ENCODE measurements at regions not wholly inside any gene's neighbourhood (a gene's known extent, or its start where the extent isn't known, plus 50 kb on each side); places are given as distances from the start of the nearest gene placed in this dataset.

DNA sequence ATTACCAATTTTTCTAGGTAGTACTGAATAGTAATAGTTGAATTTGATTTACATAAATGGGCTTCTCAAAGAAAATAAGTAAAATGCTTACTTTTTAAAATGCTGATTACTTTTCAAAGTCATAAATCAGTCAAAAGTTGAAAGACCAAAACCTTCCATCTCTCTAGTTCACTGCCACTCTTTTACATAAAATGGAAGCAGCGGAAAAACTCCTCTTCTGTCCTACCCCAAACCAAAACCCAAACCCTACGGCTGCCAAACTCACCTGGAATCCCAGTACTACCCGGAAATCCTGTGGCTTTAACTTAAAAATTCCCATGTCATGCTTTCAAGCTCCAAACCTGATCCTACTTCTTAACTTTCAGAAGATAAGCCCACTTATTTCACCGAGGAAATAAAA lies 81.2 kb upstream of the MAPRE2 start:
- DNase-seq = no peak
- H3K27me3 ChIP-seq (ENCODE audit: insufficient read depth, low read length) = no peaks in the 10 kb centered on the region
- H3K14ac ChIP-seq (ENCODE audit: insufficient read depth, low read length) = no peak overlapping the region
- TF ChIP-seq CTCF (conservative IDR thresholded peaks at IDR 0.05) = no peak
- no peak overlapping the region for H3K9ac ChIP-seq (ENCODE audit: extremely low read depth, insufficient read length, low read length)
- H2BK20ac ChIP-seq (ENCODE audit: low read depth, low read length, poor library complexity, severe bottlenecking) = no peak overlapping the region
- H4K91ac ChIP-seq (ENCODE audit: insufficient read length, low read depth, low read length) = no peak overlapping the region
- H3K4me1 ChIP-seq (ENCODE audit: insufficient read depth, low read length) = no peaks in the 10 kb centered on the region
- 0 out of 4 replicates have a peak, but pooled peaks cover 0 to 2% of the 10 kb centered on the region in 2 experiments for H3K4me1 Mint-ChIP-seq
- H4K5ac ChIP-seq (ENCODE audit: insufficient read length, low read depth, low read length) = no peak overlapping the region
- H4K20me1 ChIP-seq (ENCODE audit: control insufficient read depth, insufficient read depth, insufficient read length) = no peaks in the 10 kb centered on the region
- H2BK12ac ChIP-seq (ENCODE audit: insufficient read length, low read depth, low read length) = no peak overlapping the region
- H3K27ac Mint-ChIP-seq = no peak overlapping the region
- no peak overlapping the region for H3K4me3 Mint-ChIP-seq
- no peaks in the 10 kb centered on the region for H3K79me2 ChIP-seq (ENCODE audit: insufficient read depth, low read length)
- H3T11ph ChIP-seq (ENCODE audit: low read length) = no peak overlapping the region
- no peak overlapping the region for H3K4ac ChIP-seq (ENCODE audit: low read depth, low read length)
- no peak overlapping the region for H4K8ac ChIP-seq (replicated peaks; ENCODE audit: insufficient read length, low read depth, low read length)
- H3K79me1 ChIP-seq (ENCODE audit: insufficient read depth, low read depth, low read length, poor library complexity, severe bottlenecking) = no peaks in the 10 kb centered on the region
- no CpG with 5 or more reads among the region's 4 CpGs for WGBS (ENCODE audit: extremely low coverage, insufficient read length, low lambda C conversion rate)
- no peak overlapping the region for H2BK5ac ChIP-seq (ENCODE audit: insufficient read length, low read length)
- no peak overlapping the region for H2AFZ ChIP-seq (ENCODE audit: low read length)
- no peaks in the 10 kb centered on the region for H3K27me3 Mint-ChIP-seq (ENCODE audit: low read depth)
- H3K36me3 Mint-ChIP-seq (ENCODE audit: insufficient read depth in 1 of 3, low read depth in 3 of 3) = no peaks in the 10 kb centered on the region
- H3K23me2 ChIP-seq (ENCODE audit: insufficient read length, low read depth, low read length, poor library complexity, severe bottlenecking) = no peaks in the 10 kb centered on the region
- H2AK5ac ChIP-seq (ENCODE audit: insufficient read length, low read length) = no peak overlapping the region
- no peak overlapping the region for H3K56ac ChIP-seq (ENCODE audit: insufficient read length, low read depth, low read length)
- no peaks in the 10 kb centered on the region for H3K9me3 Mint-ChIP-seq
- H3K23ac ChIP-seq (ENCODE audit: insufficient read length, low read depth, low read length) = no peak overlapping the region
- H3K27ac ChIP-seq (ENCODE audit: insufficient read length, low read depth, low read length) = no peak overlapping the region
- no peak overlapping the region for H2BK15ac ChIP-seq (ENCODE audit: low read depth, low read length)
- no peaks in the 10 kb centered on the region for H3K9me3 ChIP-seq (ENCODE audit: control insufficient read depth, low read depth, low read length)
- no peak overlapping the region for H2BK120ac ChIP-seq (ENCODE audit: low read depth, low read length, poor library complexity, severe bottlenecking)
- no peak overlapping the region for H3K4me2 ChIP-seq (ENCODE audit: insufficient read depth, insufficient read length, low read length)
- H3K18ac ChIP-seq (ENCODE audit: insufficient read length, low read depth, low read length) = no peak overlapping the region
